ENCODE measurements at regions not wholly inside any gene's neighbourhood (a gene's known extent, or its start where the extent isn't known, plus 50 kb on each side); places are given as distances from the start of the nearest gene placed in this dataset.

- peak; percentile 33 for DNase-seq
These were observed 216.2 kb downstream of the MYLK4 start for GRCh38 chr6:2534406-2535042.

- DNase-seq: peak; percentile 94
These were observed 219.1 kb downstream of the MYLK4 start for GRCh38 chr6:2531426-2532215.

GRCh38 chr6:2529211-2529719, 221.5 kb downstream of the MYLK4 start:
- DNase-seq: no peak

GRCh38 chr6:2528156-2528555, 222.6 kb downstream of the MYLK4 start:
- no peak for DNase-seq

GRCh38 chr6:2526766-2527165, 224.0 kb downstream of the MYLK4 start:
- no peak for DNase-seq

GRCh38 chr6:2524090-2524489, 226.6 kb downstream of the MYLK4 start:
- DNase-seq: no peak

GRCh38 chr6:2523061-2523460, 227.7 kb downstream of the MYLK4 start:
- no peak for DNase-seq

- DNase-seq: peak; percentile 64
These were observed 228.2 kb downstream of the MYLK4 start for GRCh38 chr6:2522521-2522920.

GRCh38 chr6:2517855-2518473, 232.8 kb downstream of the MYLK4 start:
- no peak for DNase-seq

- no peak for DNase-seq
These were observed 233.3 kb downstream of the MYLK4 start for GRCh38 chr6:2517401-2517800.

GRCh38 chr6:2516059-2516458, 234.7 kb downstream of the MYLK4 start:
- no peak for DNase-seq

- DNase-seq: no peak
These were observed 235.7 kb downstream of the MYLK4 start for GRCh38 chr6:2514965-2515543.

GRCh38 chr6:2512802-2513201, 237.9 kb downstream of the MYLK4 start:
- DNase-seq: no peak

GRCh38 chr6:2510316-2510715, 240.4 kb downstream of the MYLK4 start:
- DNase-seq: no peak

- no peak for DNase-seq
These were observed 241.0 kb downstream of the MYLK4 start for GRCh38 chr6:2509711-2510110.

GRCh38 chr6:2508071-2508470, 242.7 kb downstream of the MYLK4 start:
- no peak for DNase-seq

- no peak for DNase-seq
These were observed 243.1 kb downstream of the MYLK4 start for GRCh38 chr6:2507521-2508037.

GRCh38 chr6:2507016-2507415, 243.7 kb downstream of the MYLK4 start:
- no peak for DNase-seq

- no peak for DNase-seq
These were observed 245.1 kb downstream of the MYLK4 start for GRCh38 chr6:2505624-2506023.

- DNase-seq: no peak
These were observed 246.1 kb downstream of the MYLK4 start for GRCh38 chr6:2504495-2505064.

- DNase-seq: peak; percentile 79
These were observed 246.8 kb downstream of the MYLK4 start for GRCh38 chr6:2503816-2504494.

- DNase-seq: peak; percentile 48
These were observed 247.6 kb downstream of the MYLK4 start for GRCh38 chr6:2502998-2503674.

Data from fibroblast of upper back skin (primary cell).